ENCODE measurements at regions not wholly inside any gene's neighbourhood (a gene's known extent, or its start where the extent isn't known, plus 50 kb on each side); places are given as distances from the start of the nearest gene placed in this dataset.

- DNase-seq (ENCODE audit: low spot score), result no peak
Measured at GRCh38 chr21:16363100-16363499, 633.3 kb downstream of the USP25 start.

- DNase-seq (ENCODE audit: low spot score), result no peak
Measured at GRCh38 chr21:16363518-16363917, 633.7 kb downstream of the USP25 start.

DNA sequence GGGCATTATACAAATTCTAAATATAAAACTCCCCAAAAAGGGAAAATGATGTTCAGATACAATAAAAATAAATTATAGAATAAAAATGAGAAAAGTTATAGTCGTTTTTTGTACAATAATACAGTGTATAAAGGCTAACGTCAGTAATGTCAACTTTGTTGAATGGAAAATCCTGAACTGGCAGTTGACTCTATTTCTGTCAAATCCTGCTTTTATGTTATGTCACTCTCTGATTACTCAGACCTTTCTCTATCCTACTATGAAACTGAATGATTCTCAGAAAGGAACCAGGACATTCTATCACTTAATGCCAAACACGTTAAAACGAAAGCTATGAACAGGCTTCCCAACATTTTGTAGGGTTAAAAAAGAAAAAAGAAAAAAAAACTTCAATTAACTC is 636.4 kb downstream of the USP25 start:
- no peak for DNase-seq (ENCODE audit: low spot score)

DNA sequence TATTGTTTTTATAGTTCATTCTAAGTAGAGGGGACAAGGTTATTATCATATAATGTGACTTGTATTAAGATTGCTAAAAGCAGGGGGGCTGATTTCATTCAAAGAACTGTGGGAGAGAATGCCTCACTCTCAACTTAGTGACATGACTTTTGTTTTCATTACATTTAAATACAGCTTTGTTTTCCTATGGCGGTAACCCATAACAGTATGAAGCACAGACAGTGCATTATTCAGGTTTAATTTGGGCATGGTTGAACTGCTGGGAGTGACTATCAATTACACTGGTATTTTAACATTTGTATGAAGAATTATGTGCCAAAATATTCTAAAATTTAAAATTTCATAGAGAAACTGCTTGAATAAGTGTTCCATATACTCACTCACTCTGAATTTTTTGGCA is 637.3 kb downstream of the USP25 start:
- DNase-seq (ENCODE audit: low spot score), result no peak

GRCh38 chr21:16370186-16370585 is 640.4 kb downstream of the USP25 start:
- DNase-seq (ENCODE audit: low spot score), result peak; percentile 21

DNA sequence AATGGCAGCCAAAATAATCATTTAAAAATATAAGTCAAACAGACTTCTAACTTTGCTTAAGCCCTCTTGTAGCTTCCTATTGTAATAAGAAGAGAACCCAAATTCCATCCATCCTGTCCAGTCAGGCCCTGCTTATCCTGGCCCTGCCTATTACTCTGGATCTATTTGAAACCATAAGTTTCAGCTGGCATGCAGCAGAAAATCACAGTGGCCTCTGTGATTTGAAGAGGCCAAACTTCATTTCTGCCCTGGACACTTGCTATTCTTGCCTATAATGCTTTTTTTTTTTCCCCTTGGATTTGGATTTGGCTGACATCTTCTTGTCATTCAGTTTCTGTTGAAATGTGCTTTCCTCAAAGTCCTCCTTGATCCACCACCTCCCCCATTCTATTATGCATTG is 642.8 kb downstream of the USP25 start:
- no peak for DNase-seq (ENCODE audit: low spot score)

DNA sequence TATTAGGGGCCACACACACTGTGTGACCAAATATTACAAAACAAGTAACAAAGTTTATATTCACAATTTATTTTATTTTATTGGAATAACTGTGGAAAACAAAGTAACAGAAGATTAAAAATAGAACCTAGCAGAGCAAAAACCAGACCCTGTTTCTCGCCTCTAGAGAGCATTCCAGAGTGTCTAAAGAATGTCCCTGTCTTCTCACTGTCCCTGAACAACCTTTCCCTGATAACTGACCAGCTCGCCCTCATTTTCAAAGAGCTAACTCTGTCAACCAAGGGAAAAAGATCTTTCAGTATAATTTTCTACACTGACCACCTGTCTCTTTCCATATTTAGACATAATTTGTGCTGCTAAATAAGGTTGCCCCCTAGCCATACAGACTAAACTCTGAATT is 646.9 kb downstream of the USP25 start:
- DNase-seq (ENCODE audit: low spot score), result no peak

- DNase-seq (ENCODE audit: low spot score), result no peak
Measured at GRCh38 chr21:16377120-16377658, 647.4 kb downstream of the USP25 start.

- DNase-seq (ENCODE audit: low spot score), result no peak
Measured at GRCh38 chr21:16377857-16378256, 648.1 kb downstream of the USP25 start.

GRCh38 chr21:16378525-16378924 is 648.7 kb downstream of the USP25 start:
- DNase-seq (ENCODE audit: low spot score), result no peak

DNA sequence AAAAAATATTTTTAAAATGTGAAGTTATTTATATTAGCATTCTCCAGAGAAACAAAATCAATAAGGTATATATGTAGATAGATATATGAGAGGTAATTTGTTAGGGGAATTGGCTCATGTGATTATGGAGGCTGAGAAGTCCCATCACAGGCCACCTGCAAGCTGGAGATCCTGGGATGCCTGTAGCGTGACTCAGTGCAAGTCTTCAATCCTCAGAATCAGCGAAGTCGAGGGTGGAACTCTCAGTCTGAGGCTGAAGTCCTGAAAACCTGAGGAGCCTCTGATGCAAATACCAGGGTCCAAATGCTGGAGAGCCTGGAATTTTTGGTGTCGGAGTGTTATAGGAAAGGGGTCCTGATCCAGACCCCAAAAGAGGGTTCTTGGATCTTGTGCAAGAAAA is 658.5 kb downstream of the USP25 start:
- DNase-seq (ENCODE audit: low spot score), result no peak

DNA sequence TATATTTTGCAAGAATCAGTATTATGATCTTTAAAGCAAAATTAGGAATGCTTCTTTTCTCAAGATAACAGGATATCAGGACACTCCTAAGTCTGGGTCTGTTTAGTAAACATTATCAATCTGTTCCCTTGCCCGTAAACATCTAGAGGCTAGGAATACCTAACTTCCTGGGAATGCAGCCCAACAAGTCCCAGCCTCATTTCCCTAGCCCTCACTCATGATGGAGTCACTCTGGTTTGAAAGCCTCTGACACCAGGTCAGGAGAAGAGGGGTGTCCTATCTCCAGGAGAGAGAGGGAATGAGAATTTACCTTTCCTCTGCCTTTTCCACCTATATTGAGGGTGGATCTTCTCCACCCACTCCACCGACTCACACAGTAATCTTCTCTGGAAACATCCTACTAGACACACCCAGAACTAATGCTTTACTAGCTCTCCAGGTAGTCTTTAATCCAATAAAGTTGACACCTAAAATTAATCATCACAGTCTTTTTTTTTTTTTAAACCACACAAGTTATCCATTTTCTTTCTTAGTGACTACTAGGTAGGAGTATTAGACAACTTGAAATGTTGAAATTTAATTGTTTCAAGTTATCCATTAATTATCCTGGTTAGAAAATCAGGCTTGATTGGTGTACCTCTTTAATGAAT is 659.3 kb downstream of the USP25 start:
- no peak for DNase-seq (ENCODE audit: low spot score)

GRCh38 chr21:16389643-16390042 is 659.9 kb downstream of the USP25 start:
- no peak for DNase-seq (ENCODE audit: low spot score)

- no peak for DNase-seq (ENCODE audit: low spot score)
Measured at GRCh38 chr21:16395285-16395684, 665.5 kb downstream of the USP25 start.

GRCh38 chr21:16402752-16403151 is 673.0 kb downstream of the USP25 start:
- no peak for DNase-seq (ENCODE audit: low spot score)

DNA sequence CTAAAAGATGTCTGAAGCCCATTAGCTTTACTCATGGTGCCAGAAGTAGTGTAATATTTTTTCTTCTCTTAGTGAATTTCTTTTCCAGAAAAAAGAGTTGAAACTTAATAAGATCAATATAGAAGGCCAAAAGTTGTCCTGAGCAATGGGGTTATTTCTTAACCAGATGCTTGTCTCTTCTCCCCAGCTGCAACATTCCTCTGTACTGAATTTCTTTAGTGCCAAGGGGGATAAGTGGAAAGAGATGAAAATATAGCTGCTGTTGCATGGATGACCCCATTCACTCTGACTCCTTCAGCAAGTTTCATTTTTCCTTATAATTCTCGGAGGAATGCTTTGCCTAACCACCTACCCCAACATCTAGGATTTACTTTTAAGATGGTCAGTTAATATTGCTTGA is 675.0 kb downstream of the USP25 start:
- DNase-seq (ENCODE audit: low spot score), result no peak

- no peak for DNase-seq (ENCODE audit: low spot score)
Measured at GRCh38 chr21:16406355-16406754, 676.6 kb downstream of the USP25 start.

DNA sequence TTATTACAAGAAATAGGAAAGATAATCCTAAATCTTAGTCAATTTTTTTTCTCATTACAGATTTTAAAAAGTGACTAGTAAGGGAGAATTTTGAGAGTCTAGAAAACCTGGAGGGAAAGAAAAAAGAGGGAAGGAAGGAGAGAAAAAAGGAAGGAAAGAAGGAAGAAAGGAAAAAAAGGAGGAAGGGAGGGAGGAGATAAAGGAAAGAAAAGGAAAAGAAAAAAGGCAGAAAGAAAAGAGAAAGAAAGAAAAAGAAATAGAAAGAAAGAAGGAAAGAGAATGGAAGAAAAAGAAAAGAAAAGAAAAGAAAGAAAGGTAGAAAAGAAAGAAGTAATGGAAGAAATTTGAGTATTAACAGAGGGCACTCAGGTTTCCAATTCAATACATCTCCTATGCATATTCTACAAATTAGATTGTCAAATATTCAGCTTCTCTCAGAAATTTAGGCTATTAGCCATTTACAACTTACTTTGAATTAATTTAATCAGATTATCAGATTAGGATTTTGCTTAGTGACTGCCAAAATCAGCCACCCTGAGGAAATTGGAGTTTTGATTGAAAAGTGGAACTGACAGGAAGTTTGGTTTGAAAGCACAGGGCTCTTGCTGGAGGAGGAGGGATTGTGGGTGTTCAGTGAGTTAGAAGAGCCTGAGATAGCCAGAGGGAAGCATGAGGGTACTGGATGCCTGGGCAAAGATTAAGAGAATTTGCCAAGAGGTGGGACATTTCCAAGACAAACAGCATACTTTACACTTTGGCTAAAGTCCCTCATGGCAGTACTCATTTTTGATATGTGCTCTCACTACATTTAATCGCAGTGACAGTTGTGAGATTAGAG is 677.8 kb downstream of the USP25 start:
- DNase-seq (ENCODE audit: low spot score), result peak; percentile 36

DNA sequence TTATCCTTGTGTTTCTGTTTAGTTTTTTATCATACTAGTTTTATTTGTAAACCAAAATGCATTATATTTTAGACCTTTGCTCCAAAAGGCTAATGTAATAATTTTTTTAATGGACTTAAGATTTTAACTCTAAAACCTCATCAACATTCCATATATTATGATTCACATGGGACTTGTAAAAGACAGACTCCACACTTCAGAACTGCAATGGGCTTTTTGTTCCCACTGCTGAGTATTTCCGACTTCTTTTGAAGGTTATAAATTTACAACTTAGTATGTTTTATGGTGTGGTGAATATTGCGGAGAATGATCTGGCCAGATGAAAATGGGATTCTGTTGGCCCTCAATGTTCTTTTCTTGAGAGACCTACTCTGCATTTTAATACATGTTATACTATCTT is 678.5 kb downstream of the USP25 start:
- no peak for DNase-seq (ENCODE audit: low spot score)

- no peak for DNase-seq (ENCODE audit: low spot score)
Measured at GRCh38 chr21:16409352-16409751, 679.6 kb downstream of the USP25 start.

- DNase-seq (ENCODE audit: low spot score), result no peak
Measured at GRCh38 chr21:16418226-16418625, 688.4 kb downstream of the USP25 start.

DNA sequence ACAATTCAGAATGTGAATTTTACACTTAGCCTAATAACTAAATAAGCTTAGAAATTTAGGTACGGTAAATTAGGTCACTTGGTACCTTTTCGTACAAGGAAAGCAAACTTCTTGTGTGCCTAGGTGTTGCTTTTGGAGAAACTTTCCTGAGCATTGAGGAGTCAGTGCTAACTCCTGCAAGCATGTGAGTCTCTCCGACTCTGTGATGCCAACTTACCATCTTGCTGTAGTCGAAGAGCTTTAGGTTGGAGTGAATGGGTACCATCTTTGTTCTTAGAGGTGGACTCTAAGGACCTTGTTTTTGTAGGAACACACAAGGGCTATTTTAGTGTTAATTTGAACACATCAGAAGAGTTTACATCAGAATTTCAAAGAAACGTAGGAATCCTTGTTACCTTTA is 688.9 kb downstream of the USP25 start:
- no peak for DNase-seq (ENCODE audit: low spot score)

GRCh38 chr21:16419188-16419921 is 689.6 kb downstream of the USP25 start:
- peak; percentile 86 for DNase-seq (ENCODE audit: low spot score)

All from D341Med (cell line).